ENCODE measurements at regions not wholly inside any gene's neighbourhood (a gene's known extent, or its start where the extent isn't known, plus 50 kb on each side); places are given as distances from the start of the nearest gene placed in this dataset.

- Histone ChIP-seq H3K27me3 (replicated peaks in 1 of 7) (no peaks in the 10 kb centered on the region), H3K9me3 (peaks cover 0 to 38% (median 5%) of the 10 kb centered on the region in 8 donors), H3K4me3 (no peak overlapping the region), H3K27ac (no peak overlapping the region), H3K36me3 (no peaks in the 10 kb centered on the region), H3K4me1 (no peaks in the 10 kb centered on the region)
- intact Hi-C loops (cut with DNase I; ENCODE audit: low total_unique reads): no loop called here
- WGBS, 5 donors: 75 to 91% (median 80%) methylated on average over 8 to 9 of the region's 9 CpGs
- TF ChIP-seq POLR2A (IDR thresholded peaks at IDR 0.05) (no peak), CTCF (IDR thresholded peaks at IDR 0.05 in 8 of 11, conservative IDR thresholded peaks at IDR 0.05 in 3 of 11) (no peak)
- DNase-seq: no peak
Measured at GRCh38 chr2:193868833-193869232, 1674.1 kb upstream of the TMEFF2 start.

- DNase-seq: no peak
- TF ChIP-seq CTCF (IDR thresholded peaks at IDR 0.05 in 8 of 11, conservative IDR thresholded peaks at IDR 0.05 in 3 of 11) (no peak), POLR2AphosphoS5 (IDR thresholded peaks at IDR 0.05) (no peak), POLR2A (IDR thresholded peaks at IDR 0.05) (no peak)
- Histone ChIP-seq H3K4me1 (no peaks in the 10 kb centered on the region), H3K36me3 (no peaks in the 10 kb centered on the region), H3K27me3 (replicated peaks in 1 of 7) (no peaks in the 10 kb centered on the region), H3K9me3 (peaks cover 0 to 38% (median 5%) of the 10 kb centered on the region in 8 donors), H3K4me3 (no peak overlapping the region), H3K27ac (no peak overlapping the region)
- 78 to 88% (median 84%) methylated on average over 4 to 5 of the region's 5 CpGs for WGBS, 5 donors
- intact Hi-C loops (cut with DNase I; ENCODE audit: low total_unique reads): no loop called here
Measured at GRCh38 chr2:193868132-193868531, 1673.4 kb upstream of the TMEFF2 start.

GRCh38 chr2:193867454-193867853 lies 1672.7 kb upstream of the TMEFF2 start:
- H3K9me3 ChIP-seq: peaks cover 0 to 38% (median 5%) of the 10 kb centered on the region in 8 donors
- no peak overlapping the region for H3K4me3 ChIP-seq
- 83 to 94% (median 89%) methylated on average over 7 to 11 of the region's 11 CpGs for WGBS, 5 donors
- TF ChIP-seq POLR2AphosphoS5 (IDR thresholded peaks at IDR 0.05): no peak
- TF ChIP-seq POLR2A (IDR thresholded peaks at IDR 0.05): no peak
- TF ChIP-seq CTCF (IDR thresholded peaks at IDR 0.05 in 8 of 11, conservative IDR thresholded peaks at IDR 0.05 in 3 of 11): no peak
- no peak for DNase-seq
- no peaks in the 10 kb centered on the region for H3K27me3 ChIP-seq (replicated peaks in 1 of 7)
- H3K4me1 ChIP-seq: no peaks in the 10 kb centered on the region
- no peaks in the 10 kb centered on the region for H3K36me3 ChIP-seq
- no peak overlapping the region for H3K27ac ChIP-seq
- intact Hi-C loops (cut with DNase I; ENCODE audit: low total_unique reads): no loop called here

- no peak for DNase-seq
- no peak for TF ChIP-seq POLR2AphosphoS5 (IDR thresholded peaks at IDR 0.05)
- no peak for TF ChIP-seq POLR2A (IDR thresholded peaks at IDR 0.05)
- no peak for TF ChIP-seq CTCF (IDR thresholded peaks at IDR 0.05 in 8 of 11, conservative IDR thresholded peaks at IDR 0.05 in 3 of 11)
- H3K4me3 ChIP-seq: no peak overlapping the region
- H3K4me1 ChIP-seq: no peaks in the 10 kb centered on the region
- H3K27me3 ChIP-seq (replicated peaks in 1 of 7): no peaks in the 10 kb centered on the region
- H3K36me3 ChIP-seq: no peaks in the 10 kb centered on the region
- H3K27ac ChIP-seq: no peak overlapping the region
- intact Hi-C loops (cut with DNase I; ENCODE audit: low total_unique reads): no loop called here
- H3K9me3 ChIP-seq: peaks cover 0 to 6% (median 0%) of the 10 kb centered on the region in 8 donors
Measured at GRCh38 chr2:193861557-193861956, 1666.8 kb upstream of the TMEFF2 start.

All from spleen (tissue), 11 donors.